ENCODE measurements at regions not wholly inside any gene's neighbourhood (a gene's known extent, or its start where the extent isn't known, plus 50 kb on each side); places are given as distances from the start of the nearest gene placed in this dataset.
"Not testable (repeated sequence)": the region's sequence is repeated elsewhere in the genome, so short reads cannot be mapped to it uniquely, and the experiment has no call there.

- Histone ChIP-seq H4K91ac (replicated peaks; ENCODE audit: insufficient read length, low read length) (no peak overlapping the region), H3K4me2 (ENCODE audit: insufficient read depth in 1 of 2, low read depth in 2 of 2, low read length in 2 of 2) (no peak overlapping the region), H4K5ac (ENCODE audit: insufficient read length, low read depth, low read length) (no peak overlapping the region), H2AK5ac (ENCODE audit: low read depth, low read length) (no peak overlapping the region), H3K23ac (ENCODE audit: insufficient read length) (no peak overlapping the region), H3K36me3 (ENCODE audit: control insufficient read depth in 2 of 4, insufficient read depth in 4 of 4, low read length in 3 of 4) (no peaks in the 10 kb centered on the region), H3K18ac (ENCODE audit: extremely low read depth, low read length) (no peak overlapping the region), H3K4me3 (ENCODE audit: extremely low read depth in 1 of 4, insufficient read depth in 2 of 4, low read depth in 3 of 4, low read length in 4 of 4) (no peak overlapping the region), H4K8ac (ENCODE audit: extremely low read depth, insufficient read depth, low read length) (no peak overlapping the region), H3K27ac (ENCODE audit: low read depth, low read length) (no peak overlapping the region), H3K4ac (replicated peaks; ENCODE audit: insufficient read length, low read depth, low read length) (no peak overlapping the region), H2BK15ac (ENCODE audit: low read length) (no peak overlapping the region), H3K4me1 (replicated peaks in 1 of 4; ENCODE audit: control insufficient read depth in 3 of 4, insufficient read depth in 4 of 4, low read length in 3 of 4) (peaks cover 0 to 2% (median 0%) of the 10 kb centered on the region in 4 experiments; a peak in 1 of 7 replicates), H3K23me2 (ENCODE audit: low read depth, low read length) (no peaks in the 10 kb centered on the region), H3K79me1 (ENCODE audit: low read depth, low read length) (no peaks in the 10 kb centered on the region), H3K27me3 (replicated peaks in 1 of 4; ENCODE audit: control insufficient read depth in 3 of 4, extremely low read depth in 1 of 4, insufficient read depth in 3 of 4, low read length in 3 of 4) (no peaks in the 10 kb centered on the region), H2BK20ac (ENCODE audit: low read length) (no peak overlapping the region), H2AFZ (ENCODE audit: low read length) (no peak overlapping the region), H3K79me2 (ENCODE audit: control insufficient read depth in 1 of 2, insufficient read depth in 2 of 2, low read length in 2 of 2) (no peaks in the 10 kb centered on the region), H3K9me3 (ENCODE audit: insufficient read depth in 2 of 2, low read depth in 1 of 2, low read length in 1 of 2) (no peaks in the 10 kb centered on the region), H2BK120ac (replicated peaks; ENCODE audit: low read depth, low read length) (no peak overlapping the region), H3K14ac (ENCODE audit: insufficient read length) (no peak overlapping the region), H3K9ac (replicated peaks in 1 of 4; ENCODE audit: extremely low read depth in 1 of 4, low read depth in 3 of 4, low read length in 3 of 4) (no peak overlapping the region), H2BK5ac (ENCODE audit: low read depth, low read length) (no peak overlapping the region), H2BK12ac (ENCODE audit: low read depth, low read length) (no peak overlapping the region), H3K56ac (replicated peaks; ENCODE audit: insufficient read length, low read depth, low read length) (no peak overlapping the region), H4K20me1 (replicated peaks in 1 of 2; ENCODE audit: control insufficient read depth in 1 of 2, insufficient read depth in 2 of 2, low read length in 2 of 2) (peaks cover 0 to under 1% of the 10 kb centered on the region in 2 experiments)
- FAIRE-seq, result no peak
- DNase-seq (ENCODE audit: low read depth in 1 of 2, low spot score in 2 of 2), result no peak
- TF ChIP-seq CTBP2 (IDR thresholded peaks at IDR 0.05; ENCODE audit: borderline replicate concordance, insufficient read depth, insufficient read length, low read length) (no peak), POLR2AphosphoS5 (IDR thresholded peaks at IDR 0.05; ENCODE audit: low read depth, low read length) (no peak)
- POLR2A ChIA-PET (ENCODE audit: partially characterized antibody), result no interaction called here
- CTCF ChIA-PET (ENCODE audit: partially characterized antibody), result no interaction called here
Measured at GRCh38 chr10:21122907-21123306, 225.8 kb upstream of the NEBL start.

GRCh38 chr10:21121822-21122221 is 224.7 kb upstream of the NEBL start:
- H4K91ac ChIP-seq (replicated peaks; ENCODE audit: insufficient read length, low read length); H3K4me3 ChIP-seq (ENCODE audit: extremely low read depth in 1 of 4, insufficient read depth in 2 of 4, low read depth in 3 of 4, low read length in 4 of 4); H3K4ac ChIP-seq (replicated peaks; ENCODE audit: insufficient read length, low read depth, low read length); FAIRE-seq; H2BK15ac ChIP-seq (ENCODE audit: low read length); H3K23ac ChIP-seq (ENCODE audit: insufficient read length); H3K18ac ChIP-seq (ENCODE audit: extremely low read depth, low read length); H4K8ac ChIP-seq (ENCODE audit: extremely low read depth, insufficient read depth, low read length); POLR2A ChIA-PET (ENCODE audit: partially characterized antibody); H3K79me2 ChIP-seq (ENCODE audit: control insufficient read depth in 1 of 2, insufficient read depth in 2 of 2, low read length in 2 of 2); H2BK12ac ChIP-seq (ENCODE audit: low read depth, low read length); H2BK120ac ChIP-seq (replicated peaks; ENCODE audit: low read depth, low read length); H3K9ac ChIP-seq (replicated peaks in 1 of 4; ENCODE audit: extremely low read depth in 1 of 4, low read depth in 3 of 4, low read length in 3 of 4); H2AFZ ChIP-seq (ENCODE audit: low read length); CTCF ChIA-PET (ENCODE audit: partially characterized antibody); H3K36me3 ChIP-seq (ENCODE audit: control insufficient read depth in 2 of 4, insufficient read depth in 4 of 4, low read length in 3 of 4); H3K14ac ChIP-seq (ENCODE audit: insufficient read length); H3K56ac ChIP-seq (replicated peaks; ENCODE audit: insufficient read length, low read depth, low read length); H3K9me3 ChIP-seq (ENCODE audit: insufficient read depth in 2 of 2, low read depth in 1 of 2, low read length in 1 of 2); H4K5ac ChIP-seq (ENCODE audit: insufficient read length, low read depth, low read length); H3K4me2 ChIP-seq (ENCODE audit: insufficient read depth in 1 of 2, low read depth in 2 of 2, low read length in 2 of 2); H3K79me1 ChIP-seq (ENCODE audit: low read depth, low read length); DNase-seq (ENCODE audit: low read depth in 1 of 2, low spot score in 2 of 2); H2BK5ac ChIP-seq (ENCODE audit: low read depth, low read length); H4K20me1 ChIP-seq (replicated peaks in 1 of 2; ENCODE audit: control insufficient read depth in 1 of 2, insufficient read depth in 2 of 2, low read length in 2 of 2); H3K27me3 ChIP-seq (replicated peaks in 1 of 4; ENCODE audit: control insufficient read depth in 3 of 4, extremely low read depth in 1 of 4, insufficient read depth in 3 of 4, low read length in 3 of 4); H3K23me2 ChIP-seq (ENCODE audit: low read depth, low read length); H3K27ac ChIP-seq (ENCODE audit: low read depth, low read length); H2BK20ac ChIP-seq (ENCODE audit: low read length); H3K4me1 ChIP-seq (replicated peaks in 1 of 4; ENCODE audit: control insufficient read depth in 3 of 4, insufficient read depth in 4 of 4, low read length in 3 of 4); H2AK5ac ChIP-seq (ENCODE audit: low read depth, low read length): not testable (repeated sequence)
- 93% methylated on average over 3 of the region's 3 CpGs; no CpG with 5 or more reads in 1 of the 2 experiments for WGBS, 2 experiments (ENCODE audit: extremely low coverage in 1 of 2, insufficient coverage in 1 of 2, insufficient read length in 1 of 2, insufficient replicate concordance in 2 of 2, low coverage in 1 of 2, low lambda C conversion rate in 2 of 2, missing lambda C conversion rate in 1 of 2)
